H1 (cell line): ENCODE measurements at regions not wholly inside any gene's neighbourhood (a gene's known extent, or its start where the extent isn't known, plus 50 kb on each side); places are given as distances from the start of the nearest gene placed in this dataset.

Source experiments
- CTCF ChIA-PET: fragments of 300-600 bp; sonication (Branson Sonifier 250); formaldehyde crosslinking; loops from one replicate; lab custom pipeline; 2021; ENCODE audit not compliant: partially characterized antibody; lab: Charles Lee
- POLR2A ChIA-PET: fragments of 300-600 bp; sonication (Branson Sonifier 250); formaldehyde crosslinking; loops from one replicate; lab custom pipeline; 2021; ENCODE audit warnings: inconsistent platforms; ENCODE audit not compliant: partially characterized antibody; lab: Charles Lee
- DNase-seq, 2 experiments: peaks; one replicate each; pipeline versions ENCODE4 v3.0.0 to v3.0.0-alpha.2; 2010 to 2022; ENCODE audit warnings: low spot score in 2 of 2, low read depth in 1 of 2, mixed read lengths in 1 of 2
- FAIRE-seq: peaks from 2 replicates; lab custom pipeline; 2011; peaks lifted over from hg19 to GRCh38; lab: Jason Lieb, UNC
- H2AFZ ChIP-seq: 2 replicates; pipeline ENCODE4 v1.8.1; 2012; ENCODE audit warnings: low read length, inconsistent platforms
- H2AK5ac ChIP-seq: 2 replicates; pipeline ENCODE4 v1.6.1; 2013; ENCODE audit warnings: low read depth, low read length
- H2BK120ac ChIP-seq: replicated peaks from 2 replicates; pipeline ENCODE3; 2013; ENCODE audit warnings: low read depth, low read length, inconsistent platforms
- H2BK12ac ChIP-seq: 2 replicates; pipeline ENCODE4 v1.6.1; 2013; ENCODE audit warnings: low read depth, low read length
- H2BK15ac ChIP-seq: 2 replicates; pipeline ENCODE4 v1.6.1; 2013; ENCODE audit warnings: low read length
- H2BK20ac ChIP-seq: 2 replicates; pipeline ENCODE4 v1.6.1; 2013; ENCODE audit warnings: low read length
- H2BK5ac ChIP-seq: 2 replicates; pipeline ENCODE4 v1.6.1; 2013; ENCODE audit warnings: low read depth, low read length
- H3K14ac ChIP-seq: 2 replicates; pipeline ENCODE4 v1.6.1; 2013; ENCODE audit warnings: inconsistent platforms; ENCODE audit not compliant: insufficient read length
- H3K18ac ChIP-seq: 2 replicates; pipeline ENCODE4 v1.6.1; 2013; ENCODE audit warnings: low read length; ENCODE audit errors: extremely low read depth
- H3K23ac ChIP-seq: 2 replicates; pipeline ENCODE4 v1.6.1; 2013; ENCODE audit warnings: inconsistent platforms; ENCODE audit not compliant: insufficient read length
- H3K23me2 ChIP-seq: 2 replicates; pipeline ENCODE4 v1.6.1; 2013; ENCODE audit warnings: low read depth, low read length
- H3K27ac ChIP-seq: 2 replicates; pipeline ENCODE4 v1.6.1; 2011; ENCODE audit warnings: low read depth, low read length, inconsistent platforms
- H3K27me3 ChIP-seq, 4 experiments: replicated peaks in 1 of 4; 1 replicate in 1 of 4; 2 replicates in 3 of 4; pipeline versions ENCODE4 v1.6.1 to v1.8.1; 2011 to 2013; ENCODE audit warnings: low read length in 3 of 4, mild to moderate bottlenecking in 3 of 4, inconsistent platforms in 2 of 4, mixed read lengths in 2 of 4, moderate library complexity in 1 of 4; ENCODE audit not compliant: control insufficient read depth in 3 of 4, insufficient read depth in 3 of 4; ENCODE audit errors: extremely low read depth in 1 of 4
- H3K36me3 ChIP-seq, 4 experiments: 2 replicates each; pipeline versions ENCODE4 v1.6.1 to v1.8.1; 2011 to 2013; ENCODE audit warnings: mild to moderate bottlenecking in 4 of 4, low read length in 3 of 4, moderate library complexity in 2 of 4, control low read depth in 1 of 4, inconsistent platforms in 1 of 4; ENCODE audit not compliant: insufficient read depth in 4 of 4, control insufficient read depth in 2 of 4
- H3K4ac ChIP-seq: replicated peaks from 2 replicates; pipeline ENCODE3; 2013; ENCODE audit warnings: low read length, low read depth, mixed read lengths, inconsistent platforms; ENCODE audit not compliant: insufficient read length
- H3K4me1 ChIP-seq, 4 experiments: replicated peaks in 1 of 4; 1 replicate in 1 of 4; 2 replicates in 3 of 4; pipeline versions ENCODE4 v1.6.1 to v1.8.1; 2011 to 2013; ENCODE audit warnings: low read length in 3 of 4, inconsistent platforms in 2 of 4, mixed read lengths in 1 of 4; ENCODE audit not compliant: insufficient read depth in 4 of 4, control insufficient read depth in 3 of 4
- H3K4me2 ChIP-seq, 2 experiments: 2 replicates each; pipeline versions ENCODE4 v1.6.1 to v1.8.1; 2011 to 2013; ENCODE audit warnings: low read depth in 2 of 2, low read length in 2 of 2, control low read depth in 1 of 2, inconsistent platforms in 1 of 2, mild to moderate bottlenecking in 1 of 2; ENCODE audit not compliant: insufficient read depth in 1 of 2
- H3K4me3 ChIP-seq, 4 experiments: fragments of 200-600, 300-600 bp in 1 of 4; sonication (generic), shearing (Covaris generic), sonication (Bioruptor Twin) in 1 of 4; 2 replicates each; pipeline versions ENCODE4 v1.5.1 to v1.8.1; 2011 to 2016; ENCODE audit warnings: low read length in 4 of 4, low read depth in 3 of 4, control low read depth in 2 of 4, inconsistent platforms in 2 of 4, mild to moderate bottlenecking in 2 of 4, mixed read lengths in 1 of 4, moderate library complexity in 1 of 4; ENCODE audit not compliant: insufficient read depth in 2 of 4; ENCODE audit errors: extremely low read depth in 1 of 4
- H3K56ac ChIP-seq: replicated peaks from 2 replicates; pipeline ENCODE3; 2013; ENCODE audit warnings: low read depth, mild to moderate bottlenecking, mixed read lengths, low read length, inconsistent platforms; ENCODE audit not compliant: insufficient read length
- H3K79me1 ChIP-seq: 2 replicates; pipeline ENCODE4 v1.6.1; 2013; ENCODE audit warnings: low read depth, low read length, control low read depth
- H3K79me2 ChIP-seq, 2 experiments: 2 replicates each; pipeline versions ENCODE4 v1.6.1 to v1.8.1; 2012 to 2013; ENCODE audit warnings: low read length in 2 of 2, mild to moderate bottlenecking in 2 of 2, inconsistent platforms in 1 of 2; ENCODE audit not compliant: insufficient read depth in 2 of 2, control insufficient read depth in 1 of 2
- H3K9ac ChIP-seq, 4 experiments: replicated peaks in 1 of 4; 1 replicate in 1 of 4; 2 replicates in 3 of 4; pipeline versions ENCODE4 v1.6.1 to v1.8.1; 2011 to 2013; ENCODE audit warnings: low read depth in 3 of 4, low read length in 3 of 4, control low read depth in 2 of 4, mild to moderate bottlenecking in 2 of 4, moderate library complexity in 2 of 4, inconsistent platforms in 1 of 4; ENCODE audit errors: extremely low read depth in 1 of 4
- H3K9me3 ChIP-seq, 2 experiments: 2 replicates each; pipeline versions ENCODE4 v1.6.1 to v1.8.1; 2012 to 2013; ENCODE audit warnings: mild to moderate bottlenecking in 2 of 2, moderate library complexity in 2 of 2, control low read depth in 1 of 2, inconsistent platforms in 1 of 2, low read depth in 1 of 2, low read length in 1 of 2, mixed read lengths in 1 of 2; ENCODE audit not compliant: insufficient read depth in 2 of 2
- H4K20me1 ChIP-seq, 2 experiments: replicated peaks in 1 of 2; 2 replicates each; pipeline versions ENCODE3 to v1.8.1; 2011 to 2013; ENCODE audit warnings: inconsistent platforms in 2 of 2, low read length in 2 of 2, mild to moderate bottlenecking in 1 of 2; ENCODE audit not compliant: insufficient read depth in 2 of 2, control insufficient read depth in 1 of 2
- H4K5ac ChIP-seq: 2 replicates; pipeline ENCODE4 v1.6.1; 2013; ENCODE audit warnings: low read length, low read depth, mixed read lengths, inconsistent platforms; ENCODE audit not compliant: insufficient read length
- H4K8ac ChIP-seq: 2 replicates; pipeline ENCODE4 v1.8.0; 2013; ENCODE audit warnings: mild to moderate bottlenecking, moderate library complexity, low read length, inconsistent platforms; ENCODE audit not compliant: insufficient read depth; ENCODE audit errors: extremely low read depth
- H4K91ac ChIP-seq: replicated peaks from 2 replicates; pipeline ENCODE3; 2013; ENCODE audit warnings: low read length, mixed read lengths, inconsistent platforms; ENCODE audit not compliant: insufficient read length
- ASH2L ChIP-seq: fragments of 200-600, 300-600 bp; sonication (generic); IDR thresholded peaks from one replicate; pipeline ENCODE4 v1.7.1; 2017; ENCODE audit warnings: low read length
- ATF3 ChIP-seq: IDR thresholded peaks from 2 replicates; pipeline ENCODE4 v1.6.1; 2011; ENCODE audit warnings: low read depth, mild to moderate bottlenecking, low read length; ENCODE audit not compliant: insufficient read depth
- CBX5 ChIP-seq: fragments of 300-800, 300-1000 bp; sonication (generic); IDR thresholded peaks from 2 replicates; pipeline ENCODE4 v1.7.1; 2016; ENCODE audit warnings: antibody characterized with exemption, low read length, low read depth
- CHD1 ChIP-seq: IDR thresholded peaks from 2 replicates; pipeline ENCODE4 v1.6.1; 2012; ENCODE audit warnings: low read depth, low read length, improper control_type of control experiment
- CHD2 ChIP-seq: IDR thresholded peaks from 2 replicates; pipeline ENCODE4 v1.6.1; 2012; ENCODE audit warnings: low read length, improper control_type of control experiment
- EP300 ChIP-seq, 2 experiments: IDR thresholded peaks; 1 replicate in 1 of 2; 2 replicates in 1 of 2; pipeline ENCODE4 v1.6.1; 2011 to 2012; ENCODE audit warnings: low read depth in 2 of 2, low read length in 2 of 2, mild to moderate bottlenecking in 2 of 2, borderline replicate concordance in 1 of 2, inconsistent platforms in 1 of 2, moderate library complexity in 1 of 2
- HDAC2 ChIP-seq, 2 experiments: fragments of 300-600 bp in 1 of 2; sonication (generic) in 1 of 2; IDR thresholded peaks; 2 replicates each; pipeline ENCODE4 v1.6.1; 2011 to 2012; ENCODE audit warnings: low read depth in 2 of 2, low read length in 2 of 2, mild to moderate bottlenecking in 2 of 2, moderate library complexity in 2 of 2, borderline replicate concordance in 1 of 2, inconsistent platforms in 1 of 2
- RBBP5 ChIP-seq: IDR thresholded peaks from 2 replicates; pipeline ENCODE4 v1.7.1; 2012; ENCODE audit warnings: low read depth, mild to moderate bottlenecking, inconsistent platforms, low read length, moderate library complexity, borderline replicate concordance
- RFX5 ChIP-seq: IDR thresholded peaks from 2 replicates; pipeline ENCODE4 v1.6.1; 2011; ENCODE audit warnings: low read depth, low read length, improper control_type of control experiment, borderline replicate concordance
- SP2 ChIP-seq: IDR thresholded peaks from 2 replicates; pipeline ENCODE4 v1.6.1; 2012; ENCODE audit warnings: mild to moderate bottlenecking, low read length, inconsistent platforms
- SRF ChIP-seq: IDR thresholded peaks from 2 replicates; pipeline ENCODE4 v1.6.1; 2011; ENCODE audit warnings: mild to moderate bottlenecking, low read depth, low read length, moderate library complexity
- SUZ12 ChIP-seq: fragments of 200-600 bp; sonication (generic); IDR thresholded peaks from 2 replicates; pipeline ENCODE4 v1.6.1; 2012; ENCODE audit warnings: mild to moderate bottlenecking, inconsistent platforms, low read length, moderate library complexity, mixed read lengths
- TBP ChIP-seq: IDR thresholded peaks from 2 replicates; pipeline ENCODE4 v1.6.1; 2011; ENCODE audit warnings: low read depth, low read length, improper control_type of control experiment
- WGBS, 2 experiments: shearing (Covaris generic) in 1 of 2; methylation state at CpG; one replicate each; pipeline versions ENCODE4 v1.1.6 to v1.1.7; 2013 to 2015; ENCODE audit warnings: low lambda C conversion rate in 2 of 2, mixed read lengths in 2 of 2, inconsistent platforms in 1 of 2, low coverage in 1 of 2, missing lambda C conversion rate in 1 of 2; ENCODE audit not compliant: insufficient replicate concordance in 2 of 2, insufficient coverage in 1 of 2, insufficient read length in 1 of 2; ENCODE audit errors: extremely low coverage in 1 of 2, missing lambda C conversion rate in 1 of 2; 5-methylcytosine and 5-hydroxymethylcytosine counted together
- TF ChIP-seq, protein P1 (sequence below): IDR thresholded peaks from 2 replicates; pipeline ENCODE4 v1.6.1; 2011; ENCODE audit warnings: low read length, improper control_type of control experiment

DNA sequence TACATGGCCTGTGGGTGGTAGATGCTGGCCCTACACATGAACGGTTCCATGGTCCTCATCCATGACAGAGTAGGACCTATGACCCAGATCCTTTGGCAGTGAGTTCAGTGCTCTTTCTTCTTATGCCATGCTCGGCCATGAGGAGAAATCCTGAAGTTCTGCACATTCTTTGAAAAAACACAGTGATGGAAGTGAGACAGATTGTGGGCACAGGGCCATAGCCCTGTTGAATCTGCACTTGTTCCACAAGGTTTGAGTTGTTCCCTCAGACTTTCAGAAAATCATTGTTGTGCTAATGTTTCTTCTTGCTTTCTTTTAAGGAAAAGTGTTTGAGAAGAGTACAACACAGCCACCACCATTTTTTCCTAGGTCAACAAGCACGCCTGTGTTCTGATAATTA is 180.0 kb downstream of the C12orf75 start:
- WGBS, 2 experiments: 88% methylated on average over 3 of the region's 3 CpGs; no CpG with 5 or more reads in 1 of the 2 experiments
- ChIA-PET POLR2A (no interaction called here), CTCF (no interaction called here)
- Histone ChIP-seq H3K4me1 (no peaks in the 10 kb centered on the region), H4K5ac (no peak overlapping the region), H3K27ac (no peak overlapping the region), H4K20me1 (no peaks in the 10 kb centered on the region), H4K8ac (no peak overlapping the region), H3K4ac (no peak overlapping the region), H3K27me3 (no peaks in the 10 kb centered on the region), H2BK5ac (no peak overlapping the region), H3K23ac (no peak overlapping the region), H3K4me3 (no peak overlapping the region), H2BK12ac (no peak overlapping the region), H3K56ac (no peak overlapping the region), H2BK120ac (no peak overlapping the region), H3K36me3 (no peaks in the 10 kb centered on the region), H2AFZ (no peak overlapping the region), H3K9ac (no peak overlapping the region), H2AK5ac (no peak overlapping the region), H3K79me2 (no peaks in the 10 kb centered on the region), H3K14ac (no peak overlapping the region), H2BK20ac (no peak overlapping the region), H4K91ac (no peak overlapping the region), H3K23me2 (no peaks in the 10 kb centered on the region), H3K9me3 (no peaks in the 10 kb centered on the region), H3K4me2 (no peak overlapping the region), H3K79me1 (no peaks in the 10 kb centered on the region), H3K18ac (no peak overlapping the region), H2BK15ac (no peak overlapping the region)
- DNase-seq (no peak), FAIRE-seq (no peak)
- TF ChIP-seq ATF3 (no peak), SP2 (no peak), EP300 (IDR thresholded peaks at IDR 0.05; ENCODE audit: borderline replicate concordance in 1 of 2, low read depth in 2 of 2, low read length in 2 of 2) (no peak), TBP (no peak), CHD1 (no peak), HDAC2 (IDR thresholded peaks at IDR 0.05; ENCODE audit: borderline replicate concordance in 1 of 2, low read depth in 2 of 2, low read length in 2 of 2) (no peak), SRF (no peak), RFX5 (no peak), RBBP5 (no peak), SUZ12 (no peak), ASH2L (no peak), CBX5 (no peak), CHD2 (no peak)
- TF ChIP-seq, protein P1, sequence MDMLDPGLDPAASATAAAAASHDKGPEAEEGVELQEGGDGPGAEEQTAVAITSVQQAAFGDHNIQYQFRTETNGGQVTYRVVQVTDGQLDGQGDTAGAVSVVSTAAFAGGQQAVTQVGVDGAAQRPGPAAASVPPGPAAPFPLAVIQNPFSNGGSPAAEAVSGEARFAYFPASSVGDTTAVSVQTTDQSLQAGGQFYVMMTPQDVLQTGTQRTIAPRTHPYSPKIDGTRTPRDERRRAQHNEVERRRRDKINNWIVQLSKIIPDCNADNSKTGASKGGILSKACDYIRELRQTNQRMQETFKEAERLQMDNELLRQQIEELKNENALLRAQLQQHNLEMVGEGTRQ: no peak
